ENCODE measurements at regions not wholly inside any gene's neighbourhood (a gene's known extent, or its start where the extent isn't known, plus 50 kb on each side); places are given as distances from the start of the nearest gene placed in this dataset.

- no peak for DNase-seq
These were observed 55.0 kb downstream of the TMEM30B start for GRCh38 chr14:61226015-61226654.

- no peak for DNase-seq
These were observed 55.8 kb downstream of the TMEM30B start for GRCh38 chr14:61225344-61225743.

- DNase-seq: no peak
These were observed 57.6 kb downstream of the TMEM30B start for GRCh38 chr14:61223552-61223951.

GRCh38 chr14:61222388-61222787, 58.8 kb downstream of the TMEM30B start:
- DNase-seq: no peak

GRCh38 chr14:61221906-61222305, 59.2 kb downstream of the TMEM30B start:
- DNase-seq: peak; percentile 63

- no peak for DNase-seq
These were observed 61.5 kb downstream of the TMEM30B start for GRCh38 chr14:61219673-61220072.

GRCh38 chr14:61219256-61219655, 61.9 kb downstream of the TMEM30B start:
- DNase-seq: no peak

- no peak for DNase-seq
These were observed 62.4 kb downstream of the TMEM30B start for GRCh38 chr14:61218767-61219166.

- no peak for DNase-seq
These were observed 63.0 kb downstream of the TMEM30B start for GRCh38 chr14:61218157-61218556.

GRCh38 chr14:61217516-61217915, 63.6 kb downstream of the TMEM30B start:
- DNase-seq: no peak

- no peak for DNase-seq
These were observed 65.7 kb downstream of the TMEM30B start for GRCh38 chr14:61215222-61216020.

GRCh38 chr14:61213920-61214319, 67.2 kb downstream of the TMEM30B start:
- DNase-seq: no peak

GRCh38 chr14:61213191-61213621, 67.9 kb downstream of the TMEM30B start:
- no peak for DNase-seq

- DNase-seq: no peak
These were observed 68.6 kb downstream of the TMEM30B start for GRCh38 chr14:61212546-61212945.

GRCh38 chr14:61211476-61212255, 69.5 kb downstream of the TMEM30B start:
- peak; percentile 85 for DNase-seq

GRCh38 chr14:61203081-61203753, 77.9 kb downstream of the TMEM30B start:
- DNase-seq: no peak

- DNase-seq: no peak
These were observed 79.0 kb downstream of the TMEM30B start for GRCh38 chr14:61202124-61202523.

GRCh38 chr14:61201171-61201570, 80.0 kb downstream of the TMEM30B start:
- no peak for DNase-seq

GRCh38 chr14:61197416-61197815, 83.7 kb downstream of the TMEM30B start:
- DNase-seq: no peak

- DNase-seq: peak; percentile 5
These were observed 84.3 kb downstream of the TMEM30B start for GRCh38 chr14:61196792-61197191.

- DNase-seq: no peak
These were observed 85.1 kb downstream of the TMEM30B start for GRCh38 chr14:61196034-61196433.

GRCh38 chr14:61193476-61193875, 87.7 kb downstream of the TMEM30B start:
- no peak for DNase-seq

- no peak for DNase-seq
These were observed 88.1 kb downstream of the TMEM30B start for GRCh38 chr14:61192989-61193388.
